DMS153 (cell line): ENCODE measurements at regions not wholly inside any gene's neighbourhood (a gene's known extent, or its start where the extent isn't known, plus 50 kb on each side); places are given as distances from the start of the nearest gene placed in this dataset.

Experiments used
- DNase-seq: peaks from one replicate; lab custom pipeline; 2025; lab: John Stamatoyannopoulos, UW

DNA sequence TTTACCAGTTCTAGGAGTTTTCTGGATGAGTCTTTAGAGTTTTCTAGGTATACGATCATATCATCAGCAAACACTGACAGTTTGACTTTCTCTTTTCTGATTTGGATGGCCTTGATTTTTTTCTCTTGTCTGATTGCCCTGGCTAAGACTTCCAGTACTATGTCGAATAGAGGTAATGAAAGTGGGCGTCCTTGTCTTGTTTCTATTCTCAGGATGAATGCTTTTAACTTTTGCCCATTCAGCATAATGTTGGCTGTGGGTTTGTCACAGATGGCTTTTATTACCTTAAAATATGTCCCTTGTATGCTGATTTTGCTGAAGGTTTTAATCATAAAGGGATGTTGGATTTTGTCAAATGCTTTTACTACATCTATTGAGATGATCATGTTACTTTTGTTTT is 223.2 kb upstream of the COBL start:
- DNase-seq: no peak

DNA sequence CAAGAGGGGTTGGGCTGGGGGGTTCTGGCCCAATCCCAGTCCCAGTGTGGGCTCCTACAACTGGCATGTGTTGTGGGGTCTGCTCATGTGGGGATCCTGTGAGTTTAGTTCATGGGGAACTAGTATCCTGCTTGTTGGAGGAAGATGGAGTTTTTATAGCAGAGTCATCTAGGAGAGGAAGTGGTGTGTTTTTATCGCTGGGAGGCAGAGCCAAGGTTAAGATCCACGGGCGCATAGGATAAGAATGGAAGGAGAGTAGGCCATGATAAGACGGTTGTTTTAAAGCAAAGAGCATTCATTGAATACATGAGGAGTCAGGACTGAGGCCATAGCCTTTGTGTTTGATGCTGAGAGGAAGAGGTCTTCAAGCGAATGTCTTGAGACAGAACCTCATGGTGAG is 211.6 kb upstream of the COBL start:
- DNase-seq: no peak

DNA sequence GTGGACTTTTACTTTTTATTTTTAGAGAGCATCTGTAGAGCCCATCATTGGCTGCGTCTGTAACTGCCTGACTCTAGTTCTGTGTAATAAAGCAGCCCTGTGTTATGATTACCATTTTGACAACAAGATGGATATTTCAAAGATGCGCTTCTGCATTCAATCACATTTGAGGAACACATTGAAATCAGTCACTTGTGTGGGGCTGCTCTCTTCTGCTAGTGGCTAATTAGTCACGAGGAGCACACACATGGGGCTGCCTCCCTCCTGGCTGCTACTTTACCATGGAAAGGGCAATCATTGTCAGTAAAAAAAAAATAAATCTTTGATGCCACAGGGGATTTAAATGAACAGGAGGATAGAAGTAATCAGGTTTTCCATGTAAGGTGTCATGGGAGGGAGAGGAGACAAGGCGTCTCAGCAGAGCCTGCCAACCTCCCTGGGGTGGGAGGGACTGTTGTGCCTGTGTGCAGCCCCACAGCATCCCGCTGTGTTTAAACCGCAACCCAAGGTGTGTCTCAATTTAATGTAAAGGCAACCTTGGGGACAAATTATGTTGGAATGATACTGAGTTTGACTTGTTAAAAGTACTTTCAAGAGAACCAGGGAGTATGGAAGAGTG is 205.2 kb upstream of the COBL start:
- DNase-seq: no peak

DNA sequence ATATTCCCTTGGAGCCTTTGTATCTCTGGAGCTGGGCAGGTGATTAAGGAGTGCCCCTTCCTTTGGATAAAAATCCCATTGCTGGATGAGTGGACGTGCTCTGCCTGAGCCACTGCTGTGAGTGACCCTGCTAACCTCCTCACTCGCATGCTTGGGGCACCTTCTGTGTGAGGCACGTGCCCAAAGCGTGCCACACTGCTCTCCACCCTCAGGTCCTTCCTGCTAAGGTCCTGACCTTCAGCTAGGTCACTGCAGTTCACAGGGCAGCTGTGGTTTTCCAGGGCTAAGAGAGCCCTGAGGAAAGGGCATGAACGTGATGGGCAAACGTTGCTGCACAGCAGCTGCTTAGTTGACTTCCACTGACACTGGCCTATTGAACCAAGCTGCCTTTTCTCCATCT is 204.4 kb upstream of the COBL start:
- DNase-seq: no peak

DNA sequence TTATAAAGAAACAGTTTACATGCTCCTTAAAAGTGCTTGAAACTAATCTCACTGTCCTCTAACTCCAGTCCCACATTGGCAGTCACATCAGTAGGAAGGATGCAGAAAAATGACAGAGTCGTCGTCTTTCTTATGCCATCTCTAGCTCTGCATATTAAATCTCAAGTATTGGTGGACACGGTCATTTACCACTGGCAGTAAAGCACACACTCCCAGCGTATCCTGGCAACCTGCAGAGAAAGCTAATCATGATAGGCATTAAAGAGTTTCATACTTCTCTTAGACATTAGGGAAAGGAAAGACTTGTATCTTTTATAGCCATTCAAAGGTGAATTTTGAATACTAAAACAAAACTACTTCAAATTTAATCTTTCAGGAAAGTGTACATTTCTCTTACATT is 202.0 kb upstream of the COBL start:
- DNase-seq: no peak

DNA sequence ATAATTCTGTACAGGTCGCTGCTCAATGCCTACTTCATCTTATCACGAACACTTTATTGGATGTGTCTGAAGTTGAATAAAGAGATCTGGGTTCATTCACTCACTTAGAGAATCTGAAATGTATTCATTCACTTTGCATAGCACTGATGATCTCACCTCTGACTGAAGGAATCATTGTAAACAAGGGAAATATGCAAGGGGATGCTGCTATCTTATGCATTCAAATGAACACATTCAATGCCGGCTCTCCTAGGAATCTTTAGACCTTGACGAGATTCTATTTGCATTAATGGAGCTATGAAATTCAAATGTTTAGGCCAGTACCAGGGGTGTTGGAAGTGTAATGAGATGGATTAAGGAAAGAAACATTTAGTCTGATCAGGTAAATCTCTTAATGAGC is 200.6 kb upstream of the COBL start:
- DNase-seq: no peak

DNA sequence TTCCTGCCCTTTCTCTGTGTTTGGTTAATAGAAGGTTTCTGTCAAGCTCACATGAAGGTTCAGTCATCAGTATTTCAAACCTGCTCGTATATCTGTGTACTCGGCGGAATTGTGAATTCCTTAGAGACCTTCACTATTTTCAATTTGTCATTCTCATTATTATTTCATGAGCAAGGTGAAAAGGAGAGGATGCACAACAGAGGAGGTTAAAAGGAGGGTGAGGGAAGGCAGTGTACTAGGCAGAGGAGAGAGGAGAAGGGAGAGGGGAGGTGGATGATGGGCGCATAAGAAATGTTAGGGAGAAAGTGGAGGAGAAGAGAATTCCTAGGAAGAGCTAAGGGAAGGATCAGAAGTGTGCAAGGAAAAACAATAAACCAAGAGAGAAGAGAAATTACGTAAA is 185.0 kb upstream of the COBL start:
- no peak for DNase-seq

DNA sequence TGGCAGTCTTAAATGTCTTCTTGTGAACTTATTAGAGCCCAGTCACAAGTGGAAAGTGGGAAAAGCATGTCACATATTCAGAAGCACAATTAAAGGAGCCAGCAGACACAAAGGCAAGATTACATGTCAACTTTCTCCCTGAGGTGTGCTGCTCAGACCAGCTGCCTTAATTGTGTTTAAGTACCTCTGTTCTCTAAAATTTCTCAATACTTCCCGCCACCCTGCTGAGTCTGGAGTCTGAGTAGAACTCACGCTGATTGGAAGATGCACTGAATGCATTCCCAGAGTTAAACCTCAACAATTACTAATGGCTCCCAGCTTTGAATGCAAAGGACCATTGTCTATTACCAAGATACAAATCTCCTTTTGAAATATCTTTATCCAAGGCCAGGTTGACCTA is 166.4 kb upstream of the COBL start:
- no peak for DNase-seq

DNA sequence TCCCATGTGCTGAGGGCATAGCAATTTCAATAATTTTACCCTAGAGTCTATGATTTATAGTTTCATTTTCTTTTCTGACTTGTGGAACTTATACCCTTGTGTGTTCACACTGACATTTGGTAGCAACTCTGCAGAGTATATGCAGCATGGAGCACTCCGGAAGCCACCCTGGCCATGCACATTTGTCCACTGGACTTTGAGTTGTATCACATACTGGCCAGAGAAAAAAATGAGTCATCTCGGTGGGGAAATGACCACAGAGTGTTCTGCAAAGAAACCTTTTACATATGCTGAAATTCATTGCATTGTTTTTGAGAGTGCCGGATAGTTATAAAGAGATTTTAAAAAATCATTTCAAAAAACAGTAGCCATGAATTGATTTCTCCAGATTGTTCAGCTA is 164.8 kb upstream of the COBL start:
- DNase-seq: no peak

DNA sequence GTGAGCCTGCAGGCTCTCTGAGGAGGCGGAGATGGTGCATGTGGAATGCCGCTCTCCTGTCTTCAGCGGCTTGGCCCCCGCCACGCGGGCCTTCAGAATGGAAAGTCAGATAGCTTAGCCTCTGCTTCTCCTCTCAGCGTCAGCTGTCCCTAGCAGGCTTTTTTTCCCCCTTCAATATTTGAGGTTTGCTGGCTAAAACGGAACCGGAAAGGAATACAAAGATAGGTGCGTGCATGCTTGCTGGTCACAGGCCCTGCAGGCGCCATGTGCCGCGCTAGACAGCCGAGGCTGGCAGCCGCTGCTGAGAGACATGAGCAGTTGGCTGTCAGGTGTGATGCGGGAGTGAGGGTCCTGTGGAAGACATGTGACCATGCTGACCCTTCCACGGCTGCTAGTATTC is 161.2 kb upstream of the COBL start:
- no peak for DNase-seq

DNA sequence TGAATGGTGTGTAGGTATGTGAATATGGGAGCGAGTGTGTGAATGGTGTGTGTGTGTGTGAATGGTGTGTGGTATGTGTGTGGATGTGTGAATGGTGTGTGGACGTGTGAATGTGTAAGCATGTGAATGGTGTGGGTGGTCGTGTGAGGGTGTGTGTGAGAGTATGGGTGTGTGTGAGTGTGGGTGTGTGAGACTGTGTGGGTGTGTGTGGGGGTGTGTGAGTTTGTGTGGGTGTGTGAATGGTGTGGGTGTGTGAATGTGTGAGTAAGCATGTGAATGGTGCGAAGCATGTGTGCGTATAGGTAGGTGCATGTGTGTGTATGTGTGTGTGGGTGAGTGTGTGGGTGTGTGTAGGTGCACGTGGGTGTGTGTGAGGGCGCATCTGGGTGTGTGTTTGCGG is 160.7 kb upstream of the COBL start:
- no peak for DNase-seq

DNA sequence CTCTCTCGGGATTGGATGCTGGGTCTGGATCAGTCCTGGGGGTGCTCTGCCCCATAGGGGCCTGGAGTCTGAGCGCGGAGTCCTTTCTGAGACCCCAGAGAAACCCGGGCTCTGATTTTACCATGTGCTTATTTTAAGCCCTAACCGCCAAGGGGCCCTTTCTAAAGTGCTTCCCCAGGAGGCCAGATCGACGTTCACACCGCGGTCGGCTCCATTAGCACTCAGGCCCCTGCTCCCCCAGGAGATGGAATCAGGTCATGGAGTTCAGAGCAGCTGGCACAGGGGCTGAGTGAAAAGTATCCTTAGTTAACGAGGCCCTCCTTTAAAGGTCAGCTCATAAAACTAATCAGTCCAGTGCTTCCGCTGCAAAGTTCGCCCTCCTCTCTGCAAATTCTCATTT is 159.4 kb upstream of the COBL start:
- no peak for DNase-seq

DNA sequence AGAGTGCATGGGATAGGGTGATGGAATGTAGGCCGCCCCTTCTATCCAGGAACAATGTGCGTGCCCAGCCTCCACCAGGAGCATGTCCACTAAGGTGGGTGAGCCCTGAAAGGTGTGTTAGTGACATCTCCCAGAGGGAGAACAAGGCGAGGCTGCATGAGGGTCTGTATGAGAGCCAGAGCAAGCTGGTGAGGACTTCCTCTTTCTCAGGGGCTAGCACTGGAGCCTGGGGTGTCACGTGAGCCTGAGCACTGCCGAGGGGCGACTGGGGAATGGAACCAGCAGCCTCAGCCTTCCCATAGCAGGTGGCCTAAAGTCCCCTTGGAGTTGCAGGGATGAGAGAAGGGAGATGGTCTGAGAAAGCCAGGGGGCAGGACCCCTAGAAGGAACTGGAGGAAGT is 156.3 kb upstream of the COBL start:
- DNase-seq: no peak

DNA sequence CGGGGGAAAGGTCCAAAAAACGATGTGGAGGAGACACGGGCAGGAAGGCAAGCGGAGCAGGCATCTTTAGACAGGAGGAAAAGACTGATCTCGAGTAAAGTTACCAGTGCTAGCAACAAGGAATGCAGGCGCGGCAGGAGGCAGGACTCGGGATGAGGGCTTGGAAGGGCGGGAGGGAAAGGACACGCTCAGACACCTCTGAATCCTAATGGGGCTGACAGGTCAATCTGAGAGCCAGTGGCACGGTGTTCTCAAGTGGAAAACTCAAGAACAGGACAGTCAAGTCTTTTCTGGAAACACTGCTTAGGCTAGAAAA is 155.3 kb upstream of the COBL start:
- DNase-seq: no peak

DNA sequence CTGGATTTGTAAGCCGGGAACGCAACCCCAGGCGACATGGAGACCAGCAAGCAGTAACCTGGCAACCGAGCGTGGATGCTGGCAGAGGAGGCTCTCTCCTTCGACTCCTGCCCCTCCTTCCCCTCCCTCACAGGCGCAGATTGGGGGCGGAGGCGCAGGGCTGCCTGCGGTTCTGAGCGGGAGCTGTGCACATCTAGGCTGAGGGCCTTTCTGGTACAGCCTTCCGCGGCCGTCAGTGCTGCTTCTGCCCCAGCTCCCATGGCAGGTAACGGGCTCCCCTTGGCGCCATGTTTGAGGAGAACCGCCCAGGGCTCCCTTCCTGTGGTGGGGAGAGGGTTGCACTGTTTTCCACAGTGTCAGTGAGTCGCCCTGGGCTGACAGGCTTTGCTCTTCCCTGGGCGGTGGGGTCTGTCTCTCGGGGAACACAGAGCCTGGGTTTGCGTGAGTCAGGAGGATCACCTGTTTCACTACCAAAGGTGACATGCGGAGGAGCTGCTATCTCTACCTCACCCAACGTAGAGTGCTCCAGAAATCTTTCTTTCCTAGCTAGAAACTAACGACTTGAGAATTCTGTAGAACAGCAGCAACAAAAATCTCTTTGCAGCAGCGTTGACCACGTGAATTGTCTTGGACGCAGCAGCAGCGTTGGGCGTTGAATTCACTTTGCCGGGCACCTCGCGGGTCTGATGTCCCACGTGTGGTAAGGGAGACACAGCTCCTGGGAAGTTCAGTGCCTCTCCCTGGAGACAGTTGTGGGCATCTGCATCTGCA is 154.8 kb upstream of the COBL start:
- DNase-seq: no peak

DNA sequence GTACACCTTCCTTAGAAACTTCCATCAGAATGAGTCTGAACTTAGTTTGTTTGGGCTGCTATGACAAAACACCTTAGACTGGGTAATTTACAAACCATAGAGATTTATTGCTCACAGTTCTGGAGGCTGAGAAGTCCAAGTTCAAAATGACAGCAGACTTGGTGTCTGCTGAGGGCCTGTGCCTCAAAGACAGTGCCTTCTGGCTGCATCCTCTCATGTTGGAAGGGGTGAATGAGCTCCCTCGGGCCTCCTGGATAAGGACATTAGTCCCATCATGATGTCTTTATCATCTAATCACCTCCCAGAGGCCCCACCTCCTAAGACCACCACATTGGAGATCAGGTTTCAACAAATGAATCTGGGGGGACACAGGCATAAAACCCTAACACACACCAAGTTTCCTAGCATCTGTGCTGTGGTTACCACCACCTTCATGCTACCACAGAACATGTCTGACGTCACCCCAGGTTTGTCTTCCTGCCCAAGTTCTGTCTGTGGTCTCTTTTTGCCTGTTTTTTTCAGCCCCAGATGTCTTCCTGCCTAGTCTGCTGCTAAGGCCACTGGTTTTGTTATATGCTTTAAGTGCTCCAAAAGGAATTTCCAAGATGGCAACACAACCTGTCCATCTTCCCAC is 150.9 kb upstream of the COBL start:
- no peak for DNase-seq

DNA sequence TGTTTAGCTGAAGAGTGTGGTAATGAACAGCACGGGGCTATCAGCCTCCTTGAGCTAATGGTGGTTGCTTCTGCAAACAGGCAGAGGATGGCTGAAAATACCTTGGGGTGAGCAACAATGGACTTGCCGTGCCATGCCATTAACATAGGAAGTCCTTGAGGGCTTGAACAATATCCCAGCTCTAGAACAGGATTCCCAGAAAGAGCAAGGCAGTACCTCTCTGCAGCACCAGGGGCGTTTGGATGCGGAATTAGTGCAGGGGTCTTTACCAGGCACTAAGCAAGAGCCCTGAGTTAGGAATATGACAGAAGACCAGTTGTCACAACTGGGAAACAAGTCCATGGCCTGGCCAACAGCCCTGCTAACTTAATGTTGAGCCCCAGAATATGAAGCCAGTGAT is 143.2 kb upstream of the COBL start:
- DNase-seq: no peak

DNA sequence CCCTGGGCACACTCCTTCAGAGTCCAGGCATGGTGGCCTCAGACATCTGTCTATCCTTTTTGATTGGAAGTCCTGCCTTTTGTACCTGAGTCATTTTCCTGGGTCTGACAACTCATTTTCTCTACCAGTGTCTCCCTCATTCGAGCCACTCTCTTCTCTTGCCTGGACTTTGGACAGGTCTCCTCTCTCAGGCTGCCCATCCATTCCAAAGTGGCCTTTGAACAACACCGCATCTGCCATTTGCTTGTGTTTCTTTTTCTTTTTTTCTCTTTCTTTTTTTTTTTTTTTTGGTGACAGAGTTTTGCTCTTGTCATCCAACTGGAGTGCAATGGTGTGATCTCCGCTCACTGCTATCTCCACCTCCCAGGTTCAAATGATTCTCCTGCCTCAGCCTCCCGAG is 142.1 kb upstream of the COBL start:
- no peak for DNase-seq

DNA sequence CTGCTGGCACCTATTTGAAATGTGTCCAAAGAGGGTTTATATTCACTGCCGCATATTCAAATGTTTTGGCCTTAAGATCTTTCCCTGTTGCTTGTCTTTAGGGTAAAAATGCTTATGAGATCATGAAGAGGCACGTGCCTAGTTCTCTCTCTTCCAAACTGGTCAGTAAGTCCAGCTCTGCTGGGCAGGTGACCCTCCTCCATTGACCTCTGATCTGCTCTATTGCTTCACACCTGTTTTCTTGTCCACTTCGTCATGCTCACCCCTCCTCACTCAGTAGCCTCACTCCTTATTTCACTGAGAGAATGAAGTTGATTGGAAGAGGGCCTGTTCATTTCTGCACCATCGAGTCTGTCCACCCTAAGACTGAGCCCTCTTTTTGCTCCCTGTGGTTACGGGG is 140.5 kb upstream of the COBL start:
- no peak for DNase-seq

DNA sequence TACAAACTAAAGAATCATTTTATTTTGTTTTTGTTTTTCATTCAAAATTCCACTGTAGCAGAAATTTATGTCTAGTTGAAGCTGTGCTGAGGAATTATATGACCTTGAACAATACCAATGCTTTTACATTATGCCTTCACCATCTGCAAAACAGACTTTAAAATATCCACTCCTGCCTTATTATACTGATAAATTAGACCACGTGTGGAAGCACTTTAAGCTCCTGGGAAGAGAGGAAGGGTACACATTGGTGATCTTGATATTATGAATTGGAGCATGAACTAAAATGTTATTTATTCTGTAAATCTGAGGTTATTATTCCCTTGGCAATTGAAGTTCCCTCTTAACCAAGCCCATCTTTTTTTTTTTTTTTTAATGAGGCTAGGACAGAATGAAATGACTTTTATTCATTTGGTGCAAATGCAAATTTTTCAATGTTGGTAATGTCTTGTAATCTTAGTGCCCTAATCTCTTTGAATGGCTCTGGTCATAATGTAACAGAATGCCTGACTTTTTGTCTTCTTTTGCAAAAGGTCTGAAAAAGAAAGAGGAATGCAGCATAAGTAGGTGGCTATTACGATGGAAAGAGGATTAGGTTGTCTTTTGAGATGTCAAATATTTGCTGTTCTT is 139.9 kb upstream of the COBL start:
- DNase-seq: no peak

DNA sequence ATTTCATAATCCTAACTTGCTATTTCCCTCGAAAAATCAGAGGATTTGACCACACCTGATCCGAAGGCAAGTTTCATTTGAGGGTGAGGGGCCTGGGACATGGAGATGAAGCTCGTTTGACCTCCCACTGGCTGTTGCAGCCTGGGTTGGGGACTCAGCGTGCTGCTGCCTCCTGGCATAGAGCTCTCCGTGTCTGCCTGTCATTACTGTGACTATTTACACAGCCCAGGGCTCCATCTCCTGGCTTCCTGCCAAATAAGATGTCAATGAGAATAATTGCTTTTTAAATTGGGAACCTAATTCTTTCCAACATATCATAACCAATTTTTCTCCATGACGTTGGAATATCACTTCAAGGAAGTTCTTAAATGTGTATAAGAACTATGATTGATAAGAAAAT is 139.3 kb upstream of the COBL start:
- peak; percentile 90 for DNase-seq

DNA sequence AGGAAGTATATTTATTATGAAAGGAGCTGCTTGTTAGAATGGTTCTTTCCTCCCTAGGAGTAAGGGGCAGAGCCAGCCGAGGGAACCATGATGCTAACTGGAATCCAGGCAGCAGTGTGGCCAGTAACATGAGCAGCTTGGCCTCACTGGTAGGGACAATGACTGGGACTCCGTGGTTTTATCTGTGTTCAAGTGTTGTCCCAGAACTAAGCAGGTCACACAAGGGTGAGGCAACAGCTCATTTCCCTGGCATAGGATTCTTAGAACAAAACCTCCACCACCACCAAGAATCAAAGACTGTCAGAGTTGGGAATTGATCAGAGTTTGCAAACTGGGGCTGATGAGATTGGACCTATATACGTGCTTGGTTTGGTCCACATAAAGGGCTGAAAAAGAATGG is 138.9 kb upstream of the COBL start:
- peak; percentile 35 for DNase-seq

DNA sequence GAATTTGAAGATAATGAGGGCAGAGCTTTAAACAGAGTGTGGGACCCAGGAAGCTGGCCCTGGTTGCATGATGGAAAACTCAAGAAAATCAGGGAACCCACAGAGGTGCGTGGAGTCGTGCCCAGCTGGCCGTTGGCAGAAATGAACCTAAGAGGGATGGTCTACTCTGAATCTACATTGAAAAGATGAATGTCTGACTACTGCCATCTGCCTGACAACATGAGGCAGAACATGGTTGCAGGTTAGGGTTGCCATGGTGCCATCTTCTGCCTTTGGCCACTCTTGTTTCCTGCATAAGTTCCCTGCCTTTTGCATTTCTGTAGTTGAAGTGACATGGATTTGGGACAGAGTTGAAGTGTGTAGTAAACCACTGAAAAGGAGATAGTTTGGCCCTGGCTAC is 138.5 kb upstream of the COBL start:
- no peak for DNase-seq
